Spleen (tissue), 11 donors: ENCODE measurements at regions not wholly inside any gene's neighbourhood (a gene's known extent, or its start where the extent isn't known, plus 50 kb on each side); places are given as distances from the start of the nearest gene placed in this dataset.

Source experiments
- DNase-seq: peaks from one replicate; pipeline ENCODE4 v3.0.0-alpha.2; 2020
- H3K27ac ChIP-seq, 8 donors: fragments of 200-600 bp; sonication (generic) in 7 of 8; 1 replicate in 4 of 8; 2 replicates in 4 of 8; pipeline versions ENCODE4 v1.5.0 to v1.8.0; 2016 to 2021; ENCODE audit warnings: inconsistent platforms in 4 of 8, mild to moderate bottlenecking in 4 of 8, moderate library complexity in 1 of 8
- H3K27me3 ChIP-seq, 7 donors: fragments of 200-600 bp; sonication (generic) in 6 of 7; replicated peaks in 1 of 7; 1 replicate in 4 of 7; 2 replicates in 3 of 7; pipeline versions ENCODE4 v1.5.0 to v1.8.0; 2016 to 2021; ENCODE audit warnings: inconsistent platforms in 3 of 7, mild to moderate bottlenecking in 1 of 7
- H3K36me3 ChIP-seq, 6 donors: fragments of 200-600 bp; sonication (generic) in 5 of 6; 1 replicate in 4 of 6; 2 replicates in 2 of 6; pipeline versions ENCODE4 v1.5.0 to v1.8.0; 2016 to 2021; ENCODE audit warnings: inconsistent platforms in 2 of 6
- H3K4me1 ChIP-seq, 6 donors: fragments of 200-600 bp; sonication (generic) in 5 of 6; 1 replicate in 3 of 6; 2 replicates in 3 of 6; pipeline versions ENCODE4 v1.5.0 to v1.8.0; 2016 to 2021; ENCODE audit warnings: inconsistent platforms in 3 of 6
- H3K4me3 ChIP-seq, 8 donors: fragments of 200-600 bp; sonication (generic) in 7 of 8; 1 replicate in 4 of 8; 2 replicates in 4 of 8; pipeline versions ENCODE4 v1.5.0 to v1.8.0; 2016 to 2021; ENCODE audit warnings: inconsistent platforms in 4 of 8, mild to moderate bottlenecking in 4 of 8, moderate library complexity in 2 of 8
- H3K9me3 ChIP-seq, 8 donors: fragments of 200-600 bp; sonication (generic) in 7 of 8; 1 replicate in 4 of 8; 2 replicates in 4 of 8; pipeline versions ENCODE4 v1.5.0 to v1.8.0; 2016 to 2021; ENCODE audit warnings: inconsistent platforms in 4 of 8
- POLR2A ChIP-seq, 3 donors: fragments of 450-650 bp; IDR thresholded peaks; one replicate each; pipeline ENCODE4 v1.5.1; 2017; ENCODE audit warnings: antibody characterized with exemption in 3 of 3, mild to moderate bottlenecking in 1 of 3
- POLR2AphosphoS5 ChIP-seq, 3 donors: sonication (generic); formaldehyde crosslinking; IDR thresholded peaks; one replicate each; pipeline ENCODE4 v1.5.1; 2017; ENCODE audit warnings: antibody characterized with exemption in 3 of 3
- WGBS, 5 donors: extraction: QIAGEN DNeasy Blood & Tissue Kit in 3 of 5; methylation state at CpG; one replicate each; pipeline versions ENCODE4 v1.1.5 to v1.1.7; 2013 to 2018; 5-methylcytosine and 5-hydroxymethylcytosine counted together
- intact Hi-C: fragments of 100-400 bp; cut with DNase I; formaldehyde crosslinking; loops from one replicate; pipeline ENCODE4 v1.15.0; 2023; ENCODE audit warnings: low total_unique reads
- TF ChIP-seq, protein P1 (sequence below), 11 experiments: fragments of 200-600 bp in 7 of 11; fragments of 450-650 bp in 4 of 11; sonication (generic) in 4 of 11; IDR thresholded peaks in 8 of 11; conservative IDR thresholded peaks in 3 of 11; 1 replicate in 7 of 11; 2 replicates in 4 of 11; pipeline versions ENCODE4 v1.4.0 to v1.8.0; 2016 to 2021; ENCODE audit warnings: antibody characterized with exemption in 11 of 11, inconsistent platforms in 4 of 11, mild to moderate bottlenecking in 1 of 11
- donor health status: healthy with polysubstance abuse.
- donor health status: DM: no; HTN: no; CAD: no; lungs with moderate emphysema.
- donor health status: DM: no; HTN: no; CAD: no.
- donor health status: Bipolar disorder and iron deficiency.
- donor health status: healthy.
- donor health status: DM: no; HTN: no; CAD: no.
- donor health status: DM: yes; HTN: yes; CAD: no.

DNA sequence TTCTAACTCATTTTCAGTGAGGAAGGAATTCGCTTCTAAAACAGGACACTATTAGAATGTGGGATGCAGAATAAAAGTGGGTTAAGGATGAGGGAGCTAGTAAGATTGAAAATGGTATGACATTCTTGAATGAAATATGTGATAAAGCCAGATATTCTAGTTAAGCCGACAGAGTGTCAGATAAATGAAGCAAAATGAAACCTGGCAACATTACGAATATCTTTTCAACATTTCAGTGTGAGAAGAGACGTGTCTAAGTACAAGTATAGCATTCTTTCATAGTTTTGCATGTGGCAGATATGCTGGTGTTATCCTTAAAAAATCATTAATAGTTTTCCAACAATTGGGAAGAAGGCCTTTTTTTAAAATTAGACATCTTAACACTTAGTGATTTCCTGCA, 1101.4 kb downstream of the RPA4 start:
- 68 to 87% (median 72%) methylated on average over 4 of the region's 4 CpGs for WGBS, 5 donors
- H3K4me1 ChIP-seq: no peaks in the 10 kb centered on the region
- no peak for TF ChIP-seq POLR2AphosphoS5 (IDR thresholded peaks at IDR 0.05)
- TF ChIP-seq, protein P1, sequence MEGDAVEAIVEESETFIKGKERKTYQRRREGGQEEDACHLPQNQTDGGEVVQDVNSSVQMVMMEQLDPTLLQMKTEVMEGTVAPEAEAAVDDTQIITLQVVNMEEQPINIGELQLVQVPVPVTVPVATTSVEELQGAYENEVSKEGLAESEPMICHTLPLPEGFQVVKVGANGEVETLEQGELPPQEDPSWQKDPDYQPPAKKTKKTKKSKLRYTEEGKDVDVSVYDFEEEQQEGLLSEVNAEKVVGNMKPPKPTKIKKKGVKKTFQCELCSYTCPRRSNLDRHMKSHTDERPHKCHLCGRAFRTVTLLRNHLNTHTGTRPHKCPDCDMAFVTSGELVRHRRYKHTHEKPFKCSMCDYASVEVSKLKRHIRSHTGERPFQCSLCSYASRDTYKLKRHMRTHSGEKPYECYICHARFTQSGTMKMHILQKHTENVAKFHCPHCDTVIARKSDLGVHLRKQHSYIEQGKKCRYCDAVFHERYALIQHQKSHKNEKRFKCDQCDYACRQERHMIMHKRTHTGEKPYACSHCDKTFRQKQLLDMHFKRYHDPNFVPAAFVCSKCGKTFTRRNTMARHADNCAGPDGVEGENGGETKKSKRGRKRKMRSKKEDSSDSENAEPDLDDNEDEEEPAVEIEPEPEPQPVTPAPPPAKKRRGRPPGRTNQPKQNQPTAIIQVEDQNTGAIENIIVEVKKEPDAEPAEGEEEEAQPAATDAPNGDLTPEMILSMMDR (IDR thresholded peaks at IDR 0.05 in 8 of 11, conservative IDR thresholded peaks at IDR 0.05 in 3 of 11): no peak
- no peak for TF ChIP-seq POLR2A (IDR thresholded peaks at IDR 0.05)
- DNase-seq: no peak
- intact Hi-C loops: no loop called here
- no peak overlapping the region for H3K4me3 ChIP-seq
- H3K27ac ChIP-seq: no peak overlapping the region
- peaks cover 0 to under 1% (median 0%) of the 10 kb centered on the region in 8 donors for H3K9me3 ChIP-seq
- H3K27me3 ChIP-seq: no peaks in the 10 kb centered on the region
- H3K36me3 ChIP-seq: no peaks in the 10 kb centered on the region

DNA sequence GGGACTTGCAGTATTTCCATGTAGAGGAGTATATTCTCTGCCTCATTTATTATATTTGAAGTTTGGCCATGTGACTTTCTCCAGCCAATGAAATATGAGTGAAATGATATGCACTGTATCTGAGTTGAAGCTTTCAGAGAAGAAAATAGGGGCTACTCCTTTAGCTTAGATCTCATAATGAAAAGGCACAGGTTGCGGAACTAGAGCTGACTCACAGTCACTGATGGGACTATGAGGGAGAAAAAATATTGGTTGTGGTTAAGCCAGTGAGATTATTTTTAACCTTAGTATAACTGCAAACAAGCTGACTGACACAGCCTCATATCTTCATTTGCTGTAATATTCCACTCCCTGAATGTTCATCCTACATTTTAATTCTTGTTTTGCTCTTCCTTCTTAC, 1104.3 kb downstream of the RPA4 start:
- H3K27ac ChIP-seq: no peak overlapping the region
- H3K36me3 ChIP-seq: no peaks in the 10 kb centered on the region
- H3K4me1 ChIP-seq: no peaks in the 10 kb centered on the region
- no peak for DNase-seq
- no peak overlapping the region for H3K4me3 ChIP-seq
- peaks cover 0 to 29% (median 9%) of the 10 kb centered on the region in 8 donors for H3K9me3 ChIP-seq
- WGBS, 5 donors: 80 to 100% (median 86%) methylated on average over 1 of the region's 1 CpG
- TF ChIP-seq, protein P1 (IDR thresholded peaks at IDR 0.05 in 8 of 11, conservative IDR thresholded peaks at IDR 0.05 in 3 of 11): no peak
- TF ChIP-seq POLR2A (IDR thresholded peaks at IDR 0.05): no peak
- no peak for TF ChIP-seq POLR2AphosphoS5 (IDR thresholded peaks at IDR 0.05)
- intact Hi-C loops: no loop called here
- no peaks in the 10 kb centered on the region for H3K27me3 ChIP-seq

DNA sequence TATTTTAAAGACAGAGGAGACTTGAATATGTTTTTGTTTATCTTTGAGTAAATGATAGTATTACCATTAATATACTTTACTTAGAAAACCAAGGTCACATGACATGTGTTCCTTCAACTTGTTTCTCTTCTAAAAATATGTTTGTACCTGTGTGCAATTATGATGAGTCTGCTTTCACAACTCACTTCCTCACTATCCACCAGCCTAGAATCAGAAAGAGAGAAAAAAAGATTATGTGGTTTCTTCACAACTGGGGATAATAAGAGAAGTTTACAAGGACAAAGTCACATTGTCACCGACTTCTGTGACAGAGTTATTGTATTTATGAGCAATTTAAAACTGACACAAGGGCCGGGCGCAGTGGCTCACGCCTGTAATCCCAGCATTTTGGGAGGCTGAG, 1112.1 kb downstream of the RPA4 start:
- Histone ChIP-seq H3K27ac (no peak overlapping the region), H3K9me3 (peaks cover 0 to 21% (median 9%) of the 10 kb centered on the region in 8 donors), H3K4me1 (no peaks in the 10 kb centered on the region), H3K27me3 (no peaks in the 10 kb centered on the region), H3K36me3 (no peaks in the 10 kb centered on the region), H3K4me3 (no peak overlapping the region)
- DNase-seq: no peak
- intact Hi-C loops: no loop called here
- 85 to 97% (median 87%) methylated on average over 4 of the region's 4 CpGs for whole genome bisulfite sequencing, 5 donors
- no peak for TF ChIP-seq POLR2AphosphoS5 (IDR thresholded peaks at IDR 0.05)
- TF ChIP-seq POLR2A (IDR thresholded peaks at IDR 0.05): no peak
- TF ChIP-seq, protein P1 (IDR thresholded peaks at IDR 0.05 in 8 of 11, conservative IDR thresholded peaks at IDR 0.05 in 3 of 11): no peak

GRCh38 chrX:98028691-98029090, 1145.0 kb downstream of the RPA4 start:
- TF ChIP-seq, protein P1 (IDR thresholded peaks at IDR 0.05 in 8 of 11, conservative IDR thresholded peaks at IDR 0.05 in 3 of 11): no peak
- no peak for TF ChIP-seq POLR2AphosphoS5 (IDR thresholded peaks at IDR 0.05)
- TF ChIP-seq POLR2A (IDR thresholded peaks at IDR 0.05): no peak
- intact Hi-C loops: no loop called here
- H3K27me3 ChIP-seq: no peaks in the 10 kb centered on the region
- WGBS, 5 donors: 59 to 92% (median 78%) methylated on average over 3 to 4 of the region's 4 CpGs
- no peak overlapping the region for H3K4me3 ChIP-seq
- peaks cover 0 to 28% (median 0%) of the 10 kb centered on the region in 8 donors for H3K9me3 ChIP-seq
- H3K4me1 ChIP-seq: no peaks in the 10 kb centered on the region
- H3K36me3 ChIP-seq: no peaks in the 10 kb centered on the region
- no peak for DNase-seq
- no peak overlapping the region for H3K27ac ChIP-seq
